ENCODE measurements at regions not wholly inside any gene's neighbourhood (a gene's known extent, or its start where the extent isn't known, plus 50 kb on each side); places are given as distances from the start of the nearest gene placed in this dataset.

DNA sequence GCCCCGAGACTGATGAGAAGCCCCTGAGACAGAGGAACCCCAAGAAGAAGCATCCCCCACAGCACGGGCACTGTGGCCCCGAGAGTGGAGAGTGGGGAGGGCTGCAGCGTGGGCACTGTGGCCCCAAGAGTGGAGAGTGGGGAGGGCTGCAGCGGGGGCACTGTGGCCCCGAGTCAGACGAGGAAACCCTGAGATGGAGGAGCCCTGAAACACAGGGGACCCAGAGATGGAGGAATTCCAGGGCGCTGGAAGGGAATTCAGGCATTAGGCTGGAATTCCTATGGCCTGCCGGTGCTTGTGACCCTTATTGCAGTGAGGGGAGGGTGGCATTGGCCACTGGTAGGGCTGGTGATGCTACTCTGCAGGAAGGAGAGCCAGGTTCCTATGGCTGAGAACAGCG, 168.6 kb upstream of the SHH start:
- DNase-seq (ENCODE audit: insufficient read length, low spot score) = no peak
- FAIRE-seq = no peak
- no peak for TF ChIP-seq PAX5 (IDR thresholded peaks at IDR 0.05; ENCODE audit: insufficient read depth, low read length, severe bottlenecking)
- no peak for TF ChIP-seq POLR2A (IDR thresholded peaks at IDR 0.05; ENCODE audit: low read depth, low read length)
- no peak for TF ChIP-seq POLR2AphosphoS5 (IDR thresholded peaks at IDR 0.05; ENCODE audit: low read depth, low read length)
- no peak for TF ChIP-seq TAF1 (IDR thresholded peaks at IDR 0.05; ENCODE audit: low read depth, low read length)
- TF ChIP-seq POU2F2 (IDR thresholded peaks at IDR 0.05; ENCODE audit: low read depth, low read length) = no peak

DNA sequence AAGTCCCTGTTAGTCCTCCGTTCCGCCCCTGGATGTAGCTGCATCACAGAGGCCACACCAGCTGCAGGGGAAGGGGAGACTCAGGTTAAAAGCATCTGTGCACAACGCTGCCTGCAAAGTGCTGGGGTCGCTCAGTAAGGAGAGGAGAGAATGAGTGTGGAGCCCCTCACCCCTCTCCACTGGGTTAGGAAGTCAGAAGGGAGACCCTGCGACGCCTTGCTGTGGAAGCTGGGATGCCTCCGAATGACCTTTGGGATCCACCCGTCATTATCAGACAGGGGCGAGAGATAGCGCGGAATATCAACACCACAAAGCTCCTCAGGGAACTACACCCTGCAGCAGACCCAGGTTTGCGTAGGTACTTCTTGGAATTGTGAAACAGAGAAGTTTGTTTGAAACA, 167.7 kb upstream of the SHH start:
- FAIRE-seq = no peak

DNA sequence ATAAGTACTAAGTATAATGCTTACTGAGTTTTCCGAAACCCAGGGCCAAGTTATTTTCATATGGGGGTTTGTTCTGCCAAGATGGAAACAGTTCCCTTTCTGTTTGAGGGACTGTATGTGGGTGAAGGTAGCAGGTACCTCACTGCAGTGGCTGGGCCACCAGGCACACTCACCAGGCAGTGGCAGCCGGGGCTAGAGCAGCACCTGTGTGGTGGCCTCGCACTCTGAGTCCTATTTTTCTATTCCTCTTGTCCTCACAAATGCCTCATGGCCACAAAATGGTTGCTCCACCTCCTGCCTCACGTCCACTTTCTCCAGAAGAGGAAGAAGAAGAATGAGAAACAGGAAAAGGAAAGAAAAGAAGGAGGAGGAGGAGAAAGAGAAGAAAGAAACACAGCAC, 167.3 kb upstream of the SHH start:
- no peak for DNase-seq (ENCODE audit: insufficient read length, low spot score)
- TF ChIP-seq POU2F2 (IDR thresholded peaks at IDR 0.05; ENCODE audit: low read depth, low read length) (no peak), POLR2AphosphoS5 (IDR thresholded peaks at IDR 0.05; ENCODE audit: low read depth, low read length) (no peak), POLR2A (IDR thresholded peaks at IDR 0.05; ENCODE audit: low read depth, low read length) (no peak), TAF1 (IDR thresholded peaks at IDR 0.05; ENCODE audit: low read depth, low read length) (no peak), PAX5 (IDR thresholded peaks at IDR 0.05; ENCODE audit: insufficient read depth, low read length, severe bottlenecking) (no peak), SPI1 (IDR thresholded peaks at IDR 0.05; ENCODE audit: low read depth, low read length) (no peak)
- no peak for FAIRE-seq

More for the DNA sequence above, 167.7 kb upstream of the SHH start:
- no peak for DNase-seq (ENCODE audit: insufficient read length, low spot score)
- no peak for TF ChIP-seq TAF1 (IDR thresholded peaks at IDR 0.05; ENCODE audit: low read depth, low read length)
- no peak for TF ChIP-seq PAX5 (IDR thresholded peaks at IDR 0.05; ENCODE audit: insufficient read depth, low read length, severe bottlenecking)
- TF ChIP-seq POLR2AphosphoS5 (IDR thresholded peaks at IDR 0.05; ENCODE audit: low read depth, low read length) = no peak
- TF ChIP-seq SPI1 (IDR thresholded peaks at IDR 0.05; ENCODE audit: low read depth, low read length) = no peak
- no peak for TF ChIP-seq POU2F2 (IDR thresholded peaks at IDR 0.05; ENCODE audit: low read depth, low read length)
- no peak for TF ChIP-seq POLR2A (IDR thresholded peaks at IDR 0.05; ENCODE audit: low read depth, low read length)

DNA sequence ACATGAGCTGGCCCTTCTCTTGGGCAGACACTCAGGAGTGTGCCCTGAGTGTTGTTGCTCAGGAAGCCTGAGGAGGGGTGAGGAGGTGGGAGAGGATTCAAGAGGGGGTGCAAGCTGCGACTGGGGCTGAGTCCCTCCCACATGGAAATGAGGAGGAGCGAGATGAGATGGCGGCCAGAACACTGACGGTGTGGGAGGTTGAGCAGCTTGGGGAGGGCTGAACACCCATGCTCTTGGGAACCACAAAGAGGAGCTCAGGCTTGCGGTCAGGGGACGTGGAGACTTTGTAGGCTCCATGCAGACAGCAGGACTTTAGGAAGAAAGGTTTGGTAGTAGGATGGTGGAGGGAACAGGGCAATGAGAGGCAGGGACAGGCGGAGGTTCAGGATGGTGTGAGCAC, 163.2 kb upstream of the SHH start:
- DNase-seq (ENCODE audit: insufficient read length, low spot score) (no peak), FAIRE-seq (no peak)
- TF ChIP-seq POLR2A (IDR thresholded peaks at IDR 0.05; ENCODE audit: low read depth, low read length) (no peak), TAF1 (IDR thresholded peaks at IDR 0.05; ENCODE audit: low read depth, low read length) (no peak), POLR2AphosphoS5 (IDR thresholded peaks at IDR 0.05; ENCODE audit: low read depth, low read length) (no peak), PAX5 (IDR thresholded peaks at IDR 0.05; ENCODE audit: insufficient read depth, low read length, severe bottlenecking) (no peak), POU2F2 (IDR thresholded peaks at IDR 0.05; ENCODE audit: low read depth, low read length) (no peak), SPI1 (IDR thresholded peaks at IDR 0.05; ENCODE audit: low read depth, low read length) (no peak)

DNA sequence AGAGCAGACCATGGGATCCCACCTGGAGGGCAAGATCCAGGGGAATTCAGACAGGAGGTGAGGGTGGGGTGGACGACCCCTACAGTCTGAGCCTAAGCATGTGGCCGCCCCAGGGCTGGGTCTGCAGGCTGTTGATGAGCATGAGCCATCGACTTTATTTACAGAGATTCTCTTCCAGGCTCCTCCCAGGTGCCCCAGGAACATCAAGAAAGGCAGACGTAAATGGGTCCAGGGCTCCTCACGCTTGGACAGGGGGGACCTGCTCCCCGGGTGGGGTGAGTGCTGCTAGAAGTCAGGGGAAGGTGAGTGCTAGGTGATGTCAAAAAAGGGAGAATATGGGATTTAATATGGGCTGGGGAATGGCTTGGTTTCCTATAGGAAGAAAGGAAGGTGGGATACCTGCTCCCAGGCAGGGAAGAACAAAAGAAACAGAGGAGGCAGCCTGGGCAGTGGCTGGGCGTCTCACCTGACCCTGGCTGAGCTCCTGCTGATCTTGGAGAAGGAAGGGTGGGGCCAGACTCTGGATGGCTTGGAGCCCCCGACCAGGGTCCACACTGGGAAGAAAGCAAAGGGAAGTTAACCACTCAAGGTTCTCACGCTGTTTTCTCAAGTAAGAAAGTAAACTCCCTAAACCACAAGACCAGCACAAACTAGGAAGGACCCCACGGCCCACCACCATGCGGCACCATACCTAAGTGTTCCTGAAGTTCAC, 162.1 kb upstream of the SHH start:
- DNase-seq (ENCODE audit: insufficient read length, low spot score) = no peak
- TF ChIP-seq PAX5 (IDR thresholded peaks at IDR 0.05; ENCODE audit: insufficient read depth, low read length, severe bottlenecking) = no peak
- TF ChIP-seq POLR2AphosphoS5 (IDR thresholded peaks at IDR 0.05; ENCODE audit: low read depth, low read length) = no peak
- TF ChIP-seq TAF1 (IDR thresholded peaks at IDR 0.05; ENCODE audit: low read depth, low read length) = no peak
- no peak for TF ChIP-seq SPI1 (IDR thresholded peaks at IDR 0.05; ENCODE audit: low read depth, low read length)
- no peak for TF ChIP-seq POU2F2 (IDR thresholded peaks at IDR 0.05; ENCODE audit: low read depth, low read length)
- no peak for TF ChIP-seq POLR2A (IDR thresholded peaks at IDR 0.05; ENCODE audit: low read depth, low read length)
- FAIRE-seq = no peak

DNA sequence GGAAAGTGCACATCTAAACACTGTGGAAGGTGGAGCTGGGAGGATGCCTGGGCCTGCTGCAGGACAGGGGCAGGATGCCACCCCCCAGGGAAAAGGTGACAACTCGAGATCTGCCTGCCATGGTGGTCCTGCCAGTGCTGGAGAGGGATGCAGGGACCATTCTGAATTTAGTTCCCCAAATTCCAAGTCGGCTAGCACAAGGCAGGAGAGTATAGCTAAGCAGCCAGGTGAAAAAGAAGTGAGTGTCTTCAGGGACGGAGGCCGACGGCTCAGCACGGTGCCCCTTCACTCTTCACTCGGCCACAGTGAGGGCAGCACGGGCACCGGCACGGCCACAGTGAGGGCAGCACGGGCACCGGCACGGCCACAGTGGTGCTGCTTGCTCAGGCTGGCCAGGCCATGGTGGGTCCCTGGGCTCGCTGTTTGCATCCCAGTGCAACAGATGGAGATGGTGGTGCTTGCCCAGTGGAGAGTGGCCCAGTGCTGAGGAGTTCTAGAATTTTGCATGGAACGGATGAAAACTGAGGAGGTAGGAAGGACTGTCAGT, 161.3 kb upstream of the SHH start:
- no peak for FAIRE-seq

DNA sequence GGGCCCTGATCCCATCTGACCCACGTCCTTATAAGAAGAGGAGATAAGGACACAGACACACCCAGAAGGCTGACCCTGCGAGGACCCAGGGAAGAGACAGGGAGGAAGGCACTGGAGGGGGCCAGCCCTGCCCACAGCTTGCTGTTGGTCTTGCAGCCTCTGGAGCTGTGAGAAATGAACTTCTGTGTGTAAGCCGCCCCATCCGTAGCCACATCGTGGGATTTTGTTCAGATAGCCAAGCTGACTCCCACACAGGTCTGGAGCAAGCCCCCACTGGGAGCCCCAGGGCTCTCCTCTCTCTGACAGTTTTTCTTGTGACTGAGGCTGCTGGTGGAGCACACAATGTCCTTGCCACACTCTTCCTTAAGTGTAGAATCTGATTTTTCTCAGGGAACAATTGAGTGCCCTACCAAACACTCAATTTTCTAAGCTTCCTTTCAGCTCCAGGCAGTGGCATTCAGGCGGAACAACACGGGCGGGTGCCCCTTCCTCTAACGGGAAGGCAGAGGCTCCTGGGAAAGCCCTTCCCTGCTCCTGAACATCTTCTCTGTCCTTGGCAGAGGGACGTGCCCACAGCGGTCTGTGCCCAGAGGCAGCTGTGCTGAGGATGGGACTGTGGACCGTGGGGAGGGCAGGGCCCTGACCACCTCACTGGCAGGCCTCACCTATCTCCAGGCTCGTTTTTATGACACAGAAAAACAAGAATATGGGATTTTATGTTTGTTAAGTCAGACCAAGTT, 160.6 kb upstream of the SHH start:
- TF ChIP-seq PAX5 (IDR thresholded peaks at IDR 0.05; ENCODE audit: insufficient read depth, low read length, severe bottlenecking) (no peak), POU2F2 (IDR thresholded peaks at IDR 0.05; ENCODE audit: low read depth, low read length) (no peak), SPI1 (IDR thresholded peaks at IDR 0.05; ENCODE audit: low read depth, low read length) (no peak), POLR2AphosphoS5 (IDR thresholded peaks at IDR 0.05; ENCODE audit: low read depth, low read length) (no peak), POLR2A (IDR thresholded peaks at IDR 0.05; ENCODE audit: low read depth, low read length) (no peak), TAF1 (IDR thresholded peaks at IDR 0.05; ENCODE audit: low read depth, low read length) (no peak)
- FAIRE-seq (no peak), DNase-seq (ENCODE audit: insufficient read length, low spot score) (no peak)

More for the DNA sequence above, 161.3 kb upstream of the SHH start:
- DNase-seq (ENCODE audit: insufficient read length, low spot score) = no peak
- TF ChIP-seq TAF1 (IDR thresholded peaks at IDR 0.05; ENCODE audit: low read depth, low read length) (no peak), SPI1 (IDR thresholded peaks at IDR 0.05; ENCODE audit: low read depth, low read length) (no peak), PAX5 (IDR thresholded peaks at IDR 0.05; ENCODE audit: insufficient read depth, low read length, severe bottlenecking) (no peak), POU2F2 (IDR thresholded peaks at IDR 0.05; ENCODE audit: low read depth, low read length) (no peak), POLR2A (IDR thresholded peaks at IDR 0.05; ENCODE audit: low read depth, low read length) (no peak), POLR2AphosphoS5 (IDR thresholded peaks at IDR 0.05; ENCODE audit: low read depth, low read length) (no peak)

DNA sequence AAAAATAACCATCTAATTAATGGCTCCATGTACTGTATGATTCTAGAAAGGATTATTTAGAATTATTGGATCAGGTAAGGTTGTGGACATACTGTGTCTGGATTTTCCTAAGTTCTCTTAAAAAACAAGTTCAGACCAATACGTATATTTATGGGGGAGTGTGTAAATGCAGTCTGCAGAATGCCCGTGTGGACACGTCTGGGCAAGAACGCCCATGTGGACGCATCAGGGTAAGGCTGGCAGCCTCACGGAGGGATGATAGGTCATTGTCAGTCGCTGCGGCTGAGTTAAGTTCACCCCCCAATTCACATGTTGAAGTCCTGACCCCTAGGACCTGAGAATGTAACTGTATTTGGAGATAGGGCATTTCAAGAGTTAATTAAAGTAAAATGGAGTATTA, 160.0 kb upstream of the SHH start:
- TF ChIP-seq TAF1 (IDR thresholded peaks at IDR 0.05; ENCODE audit: low read depth, low read length) (no peak), SPI1 (IDR thresholded peaks at IDR 0.05; ENCODE audit: low read depth, low read length) (no peak), POU2F2 (IDR thresholded peaks at IDR 0.05; ENCODE audit: low read depth, low read length) (no peak), PAX5 (IDR thresholded peaks at IDR 0.05; ENCODE audit: insufficient read depth, low read length, severe bottlenecking) (no peak), POLR2A (IDR thresholded peaks at IDR 0.05; ENCODE audit: low read depth, low read length) (no peak), POLR2AphosphoS5 (IDR thresholded peaks at IDR 0.05; ENCODE audit: low read depth, low read length) (no peak)
- DNase-seq (ENCODE audit: insufficient read length, low spot score) = no peak
- no peak for FAIRE-seq

DNA sequence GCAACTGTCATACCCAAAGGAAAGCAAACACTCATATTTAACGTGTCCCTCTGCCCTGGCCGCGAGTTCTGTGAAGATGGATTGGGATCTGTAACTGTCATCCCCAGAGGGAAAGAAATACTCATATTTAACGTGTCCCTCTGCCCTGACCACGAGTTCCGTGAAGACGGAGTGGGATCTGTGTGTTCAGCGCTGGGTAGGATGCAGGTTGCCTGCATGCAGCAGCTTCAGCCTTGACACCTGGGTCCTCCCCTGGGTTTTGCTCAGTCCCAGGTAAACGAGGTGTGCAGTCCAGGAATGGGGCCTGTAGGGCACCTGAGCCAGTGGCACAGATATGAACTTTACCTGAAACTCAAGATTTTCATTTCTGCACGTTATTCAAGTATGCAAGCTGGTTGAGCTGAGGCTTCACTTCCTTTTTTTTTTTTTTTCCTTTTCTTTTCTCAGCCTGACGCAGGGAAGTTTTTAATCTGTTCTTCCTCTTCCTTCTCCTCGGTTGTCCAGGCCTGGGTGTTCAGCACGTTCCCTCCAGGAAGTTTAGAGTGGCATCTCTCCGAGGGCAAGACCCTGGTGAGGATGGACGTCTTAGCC, 159.0 kb upstream of the SHH start:
- TF ChIP-seq SPI1 (IDR thresholded peaks at IDR 0.05; ENCODE audit: low read depth, low read length) = peak; percentile 76
- TF ChIP-seq POLR2A (IDR thresholded peaks at IDR 0.05; ENCODE audit: low read depth, low read length) = no peak
- FAIRE-seq = no peak
- DNase-seq (ENCODE audit: insufficient read length, low spot score) = no peak
